ENCODE measurements at regions not wholly inside any gene's neighbourhood (a gene's known extent, or its start where the extent isn't known, plus 50 kb on each side); places are given as distances from the start of the nearest gene placed in this dataset.
A peak's percentile ranks its signal among the peaks of the same experiment; 100 is the strongest.

GRCh38 chr2:179349670-179350303 lies 85.2 kb upstream of the SESTD1 start:
- H3K4me3 ChIP-seq: no peak overlapping the region
- no peak for TF ChIP-seq EZH2phosphoT487 (IDR thresholded peaks at IDR 0.05; ENCODE audit: low read depth, severe bottlenecking, unreplicated experiment)
- no peak for TF ChIP-seq CTCF (IDR thresholded peaks at IDR 0.05; ENCODE audit: poor library complexity)
- TF ChIP-seq EZH2 (IDR thresholded peaks at IDR 0.05; ENCODE audit: borderline replicate concordance): no peak
- WGBS (ENCODE audit: low lambda C conversion rate, missing lambda C conversion rate): 59% methylated on average over 1 of the region's 1 CpG

GRCh38 chr2:179348906-179349305 lies 84.3 kb upstream of the SESTD1 start:
- H3K36me3 ChIP-seq (replicated peaks; ENCODE audit: insufficient read depth, low read depth): no peaks in the 10 kb centered on the region
- TF ChIP-seq EZH2 (IDR thresholded peaks at IDR 0.05; ENCODE audit: borderline replicate concordance): no peak
- no peak for TF ChIP-seq EZH2phosphoT487 (IDR thresholded peaks at IDR 0.05; ENCODE audit: low read depth, severe bottlenecking, unreplicated experiment)
- no peak for TF ChIP-seq CTCF (IDR thresholded peaks at IDR 0.05; ENCODE audit: poor library complexity)
- H3K4me3 ChIP-seq: no peak overlapping the region
- no peaks in the 10 kb centered on the region for H3K79me2 ChIP-seq
- DNase-seq (ENCODE audit: low spot score): no peak
- H3K27me3 ChIP-seq: no peaks in the 10 kb centered on the region
- H3K4me1 ChIP-seq (ENCODE audit: insufficient read depth): peaks cover 13% of the 10 kb centered on the region
- no peaks in the 10 kb centered on the region for H3K9me2 ChIP-seq (replicated peaks; ENCODE audit: insufficient read depth)
- H3K27ac ChIP-seq: no peak overlapping the region
- H2AFZ ChIP-seq: no peak overlapping the region
- H3K9me3 ChIP-seq (ENCODE audit: low read depth): no peaks in the 10 kb centered on the region
- H4K20me1 ChIP-seq (ENCODE audit: insufficient read depth, poor library complexity, severe bottlenecking): no peaks in the 10 kb centered on the region
- 89% methylated on average over 3 of the region's 3 CpGs for WGBS (ENCODE audit: low lambda C conversion rate, missing lambda C conversion rate)
- no peak overlapping the region for H3K4me2 ChIP-seq

More at GRCh38 chr2:179349670-179350303, 85.2 kb upstream of the SESTD1 start:
- no peaks in the 10 kb centered on the region for H3K9me3 ChIP-seq (ENCODE audit: low read depth)
- DNase-seq (ENCODE audit: low spot score): no peak
- no peak overlapping the region for H3K4me2 ChIP-seq
- H3K36me3 ChIP-seq (replicated peaks; ENCODE audit: insufficient read depth, low read depth): no peaks in the 10 kb centered on the region
- peaks cover 5% of the 10 kb centered on the region for H3K4me1 ChIP-seq (ENCODE audit: insufficient read depth)
- H3K27ac ChIP-seq: no peak overlapping the region
- H3K27me3 ChIP-seq: no peaks in the 10 kb centered on the region
- no peaks in the 10 kb centered on the region for H3K9me2 ChIP-seq (replicated peaks; ENCODE audit: insufficient read depth)
- no peaks in the 10 kb centered on the region for H4K20me1 ChIP-seq (ENCODE audit: insufficient read depth, poor library complexity, severe bottlenecking)
- no peaks in the 10 kb centered on the region for H3K79me2 ChIP-seq
- no peak overlapping the region for H2AFZ ChIP-seq

- Histone ChIP-seq H3K27ac (peak overlapping the region; percentile 62), H3K79me2 (no peaks in the 10 kb centered on the region), H3K27me3 (no peaks in the 10 kb centered on the region), H3K36me3 (replicated peaks; ENCODE audit: insufficient read depth, low read depth) (no peaks in the 10 kb centered on the region), H3K9me3 (ENCODE audit: low read depth) (no peaks in the 10 kb centered on the region), H3K4me1 (ENCODE audit: insufficient read depth) (peaks cover 14% of the 10 kb centered on the region), H3K9me2 (replicated peaks; ENCODE audit: insufficient read depth) (no peaks in the 10 kb centered on the region), H3K4me3 (no peak overlapping the region), H3K4me2 (peak overlapping the region; percentile 26), H2AFZ (peak overlapping the region; percentile 29), H4K20me1 (ENCODE audit: insufficient read depth, poor library complexity, severe bottlenecking) (no peaks in the 10 kb centered on the region)
- 88% methylated on average over 1 of the region's 1 CpG for WGBS (ENCODE audit: low lambda C conversion rate, missing lambda C conversion rate)
- TF ChIP-seq EZH2phosphoT487 (IDR thresholded peaks at IDR 0.05; ENCODE audit: low read depth, severe bottlenecking, unreplicated experiment) (no peak), CTCF (IDR thresholded peaks at IDR 0.05; ENCODE audit: poor library complexity) (no peak), EZH2 (IDR thresholded peaks at IDR 0.05; ENCODE audit: borderline replicate concordance) (no peak)
- DNase-seq (ENCODE audit: low spot score): no peak
These were observed 80.3 kb upstream of the SESTD1 start for GRCh38 chr2:179344970-179345369.
